ENCODE measurements at regions not wholly inside any gene's neighbourhood (a gene's known extent, or its start where the extent isn't known, plus 50 kb on each side); places are given as distances from the start of the nearest gene placed in this dataset.

DNA sequence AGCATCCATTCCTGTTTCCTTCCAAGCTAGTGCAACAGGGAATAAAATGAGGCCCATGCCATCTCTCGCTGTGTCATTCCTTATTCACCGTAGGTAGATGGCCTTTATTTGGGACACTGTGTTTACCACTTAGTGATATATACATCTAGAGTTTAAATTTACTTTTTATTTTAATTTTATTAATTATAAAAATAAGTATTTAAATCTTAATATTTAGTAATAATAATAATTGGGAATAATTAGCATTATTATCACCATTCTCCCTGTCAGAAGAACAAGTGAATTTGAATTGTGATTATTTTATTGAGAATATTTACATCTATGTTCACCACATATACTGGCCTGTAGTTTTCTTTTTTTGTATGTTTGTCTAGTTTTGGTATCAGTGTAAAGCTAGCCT, 692.9 kb upstream of the KIF2B start:
- no TSS peak for BruUV-seq (replicated peaks)
- dilution Hi-C loops (cut with MboI; ENCODE audit: extremely low pct_ligation_motif_present, low sequenced_read_pairs) (no loop called here), intact Hi-C loops (cut with micrococcal nuclease) (no loop called here)
- FAIRE-seq (no peak), DNase-seq (ENCODE audit: low read depth, low spot score) (no peak)
- Histone ChIP-seq H3K9me1 (replicated peaks; ENCODE audit: control insufficient read depth, extremely low read depth, insufficient read depth, low read length) (no peaks in the 10 kb centered on the region), H4K20me1 (replicated peaks; ENCODE audit: control insufficient read depth, extremely low read depth, insufficient read depth, low read length) (no peaks in the 10 kb centered on the region), H3K9me3 (replicated peaks; ENCODE audit: control insufficient read depth, insufficient read depth, low read length) (no peaks in the 10 kb centered on the region), H3K27me3 (ENCODE audit: control insufficient read depth in 2 of 2, insufficient read depth in 2 of 2, low read length in 2 of 2) (no peaks in the 10 kb centered on the region), H3K9ac (replicated peaks; ENCODE audit: extremely low read depth, insufficient read depth, low read length) (no peak overlapping the region), H3K36me3 (ENCODE audit: control insufficient read depth in 2 of 2, extremely low read depth in 1 of 2, insufficient read depth in 2 of 2, low read length in 2 of 2) (no peaks in the 10 kb centered on the region), H3K4me3 (replicated peaks in 1 of 3; ENCODE audit: insufficient read depth in 1 of 3, low read depth in 1 of 3, low read length in 3 of 3) (no peak overlapping the region), H3K27ac (ENCODE audit: insufficient read depth, low read depth, low read length) (no peak overlapping the region), H3K4me1 (ENCODE audit: control insufficient read depth, extremely low read depth, insufficient read depth, low read length) (no peaks in the 10 kb centered on the region), H3K4me2 (ENCODE audit: insufficient read depth, low read length) (no peak overlapping the region), H3K79me2 (ENCODE audit: control insufficient read depth, insufficient read depth, low read length) (no peaks in the 10 kb centered on the region), H2AFZ (ENCODE audit: low read depth, low read length) (no peak overlapping the region)
- TF ChIP-seq, protein P1, sequence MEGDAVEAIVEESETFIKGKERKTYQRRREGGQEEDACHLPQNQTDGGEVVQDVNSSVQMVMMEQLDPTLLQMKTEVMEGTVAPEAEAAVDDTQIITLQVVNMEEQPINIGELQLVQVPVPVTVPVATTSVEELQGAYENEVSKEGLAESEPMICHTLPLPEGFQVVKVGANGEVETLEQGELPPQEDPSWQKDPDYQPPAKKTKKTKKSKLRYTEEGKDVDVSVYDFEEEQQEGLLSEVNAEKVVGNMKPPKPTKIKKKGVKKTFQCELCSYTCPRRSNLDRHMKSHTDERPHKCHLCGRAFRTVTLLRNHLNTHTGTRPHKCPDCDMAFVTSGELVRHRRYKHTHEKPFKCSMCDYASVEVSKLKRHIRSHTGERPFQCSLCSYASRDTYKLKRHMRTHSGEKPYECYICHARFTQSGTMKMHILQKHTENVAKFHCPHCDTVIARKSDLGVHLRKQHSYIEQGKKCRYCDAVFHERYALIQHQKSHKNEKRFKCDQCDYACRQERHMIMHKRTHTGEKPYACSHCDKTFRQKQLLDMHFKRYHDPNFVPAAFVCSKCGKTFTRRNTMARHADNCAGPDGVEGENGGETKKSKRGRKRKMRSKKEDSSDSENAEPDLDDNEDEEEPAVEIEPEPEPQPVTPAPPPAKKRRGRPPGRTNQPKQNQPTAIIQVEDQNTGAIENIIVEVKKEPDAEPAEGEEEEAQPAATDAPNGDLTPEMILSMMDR (IDR thresholded peaks at IDR 0.05; ENCODE audit: extremely low read depth in 1 of 2, insufficient read depth in 1 of 2, low read depth in 1 of 2, low read length in 2 of 2): no peak
- TF ChIP-seq JUN (IDR thresholded peaks at IDR 0.05; ENCODE audit: borderline replicate concordance, insufficient read depth, insufficient read length, low read depth): no peak
- TF ChIP-seq, protein P2, sequence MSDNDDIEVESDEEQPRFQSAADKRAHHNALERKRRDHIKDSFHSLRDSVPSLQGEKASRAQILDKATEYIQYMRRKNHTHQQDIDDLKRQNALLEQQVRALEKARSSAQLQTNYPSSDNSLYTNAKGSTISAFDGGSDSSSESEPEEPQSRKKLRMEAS (IDR thresholded peaks at IDR 0.05; ENCODE audit: insufficient read depth, insufficient read length): no peak
- TF ChIP-seq FOS (IDR thresholded peaks at IDR 0.05; ENCODE audit: borderline replicate concordance, insufficient read depth, low read length): no peak
- TF ChIP-seq GATA2 (IDR thresholded peaks at IDR 0.05; ENCODE audit: insufficient read depth, insufficient read length, low read depth, low read length): no peak
- TF ChIP-seq POLR2A (IDR thresholded peaks at IDR 0.05; ENCODE audit: low read depth, low read length): no peak
- no peak for TF ChIP-seq POLR2AphosphoS5 (IDR thresholded peaks at IDR 0.05; ENCODE audit: insufficient read depth, low read depth, low read length)
- no peak for TF ChIP-seq MYC (IDR thresholded peaks at IDR 0.05; ENCODE audit: low read depth, low read length)
- CTCF ChIA-PET: no interaction called here
- POLR2A ChIA-PET: no interaction called here
